Prostate gland (tissue), 2 donors: ENCODE measurements at regions not wholly inside any gene's neighbourhood (a gene's known extent, or its start where the extent isn't known, plus 50 kb on each side); places are given as distances from the start of the nearest gene placed in this dataset.

Experiments
- POLR2A ChIP-seq: fragments of 450-650 bp; IDR thresholded peaks from one replicate; pipeline ENCODE4 v1.6.1; 2016; ENCODE audit warnings: antibody characterized with exemption, mild to moderate bottlenecking
- POLR2AphosphoS5 ChIP-seq: sonication (generic); formaldehyde crosslinking; IDR thresholded peaks from one replicate; pipeline ENCODE4 v1.6.1; 2017; ENCODE audit warnings: antibody characterized with exemption
- TF ChIP-seq, protein P1 (sequence below), 4 experiments: fragments of 200-600 bp in 2 of 4; fragments of 450-650 bp in 2 of 4; sonication (generic) in 2 of 4; IDR thresholded peaks; 1 replicate in 3 of 4; 2 replicates in 1 of 4; pipeline ENCODE4 v1.5.1; 2016 to 2019; ENCODE audit warnings: antibody characterized with exemption in 4 of 4, mild to moderate bottlenecking in 2 of 4, moderate library complexity in 2 of 4

DNA sequence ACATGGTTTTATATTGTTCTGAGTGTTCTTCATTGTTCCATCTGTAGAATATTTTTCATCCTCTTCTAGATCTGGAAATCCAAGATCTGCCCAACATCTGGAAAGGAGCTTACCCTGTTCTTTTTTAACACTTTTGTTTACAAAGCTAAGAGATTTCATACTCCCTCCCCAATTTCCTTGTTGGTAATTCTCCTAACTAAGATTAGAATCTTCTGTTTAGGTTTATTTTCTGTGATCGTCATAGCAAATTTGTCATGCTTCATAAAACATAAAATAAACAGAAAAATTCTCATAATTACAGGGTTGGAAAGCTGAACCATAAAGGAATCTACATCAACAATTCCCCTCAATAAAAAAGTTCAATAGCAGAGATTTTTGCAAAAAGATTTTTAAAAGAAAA is 580.3 kb upstream of the CA10 start:
- no peak for TF ChIP-seq POLR2A
- TF ChIP-seq, protein P1, sequence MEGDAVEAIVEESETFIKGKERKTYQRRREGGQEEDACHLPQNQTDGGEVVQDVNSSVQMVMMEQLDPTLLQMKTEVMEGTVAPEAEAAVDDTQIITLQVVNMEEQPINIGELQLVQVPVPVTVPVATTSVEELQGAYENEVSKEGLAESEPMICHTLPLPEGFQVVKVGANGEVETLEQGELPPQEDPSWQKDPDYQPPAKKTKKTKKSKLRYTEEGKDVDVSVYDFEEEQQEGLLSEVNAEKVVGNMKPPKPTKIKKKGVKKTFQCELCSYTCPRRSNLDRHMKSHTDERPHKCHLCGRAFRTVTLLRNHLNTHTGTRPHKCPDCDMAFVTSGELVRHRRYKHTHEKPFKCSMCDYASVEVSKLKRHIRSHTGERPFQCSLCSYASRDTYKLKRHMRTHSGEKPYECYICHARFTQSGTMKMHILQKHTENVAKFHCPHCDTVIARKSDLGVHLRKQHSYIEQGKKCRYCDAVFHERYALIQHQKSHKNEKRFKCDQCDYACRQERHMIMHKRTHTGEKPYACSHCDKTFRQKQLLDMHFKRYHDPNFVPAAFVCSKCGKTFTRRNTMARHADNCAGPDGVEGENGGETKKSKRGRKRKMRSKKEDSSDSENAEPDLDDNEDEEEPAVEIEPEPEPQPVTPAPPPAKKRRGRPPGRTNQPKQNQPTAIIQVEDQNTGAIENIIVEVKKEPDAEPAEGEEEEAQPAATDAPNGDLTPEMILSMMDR (IDR thresholded peaks at IDR 0.05) = no peak
- TF ChIP-seq POLR2AphosphoS5 = no peak
